ENCODE measurements at regions not wholly inside any gene's neighbourhood (a gene's known extent, or its start where the extent isn't known, plus 50 kb on each side); places are given as distances from the start of the nearest gene placed in this dataset.
"Not testable (repeated sequence)": the region's sequence is repeated elsewhere in the genome, so short reads cannot be mapped to it uniquely, and the experiment has no call there.

GRCh38 chr4:188619456-188620149 is 480.4 kb downstream of the TRIML1 start:
- intact Hi-C loops (cut with DNase I), result no loop called here
- no peak for DNase-seq

DNA sequence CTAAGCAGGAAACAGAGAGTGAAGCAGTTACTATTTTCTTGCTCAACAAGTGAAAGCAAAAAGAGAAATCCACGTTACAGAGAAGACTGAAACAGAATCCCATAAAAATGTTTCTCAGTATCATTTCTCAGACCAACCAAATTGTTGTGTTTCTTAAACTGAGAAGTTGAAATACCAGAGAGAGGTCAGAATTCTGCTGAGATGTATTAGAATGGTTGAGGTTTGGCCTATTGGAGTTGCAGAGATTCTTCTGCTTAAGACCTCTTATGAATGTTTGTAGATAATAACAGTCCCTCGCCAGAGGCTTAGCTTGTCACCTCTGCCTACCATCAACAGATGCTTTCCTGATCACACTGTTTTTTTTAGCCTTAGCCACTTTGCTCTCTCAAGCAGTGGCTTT is 481.4 kb downstream of the TRIML1 start:
- intact Hi-C loops (cut with DNase I), result no loop called here
- DNase-seq, result no peak

GRCh38 chr4:188623314-188623854 is 484.1 kb downstream of the TRIML1 start:
- no peak for DNase-seq
- intact Hi-C loops (cut with DNase I), result no loop called here

- intact Hi-C loops (cut with DNase I), result no loop called here
- peak in 1 of 42 donors; percentile 2 for DNase-seq
These were observed 485.1 kb downstream of the TRIML1 start for GRCh38 chr4:188624370-188624769.

- intact Hi-C loops (cut with DNase I), result no loop called here
- DNase-seq, result no peak
These were observed 488.7 kb downstream of the TRIML1 start for GRCh38 chr4:188627892-188628291.

- intact Hi-C loops (cut with DNase I), result no loop called here
- no peak for DNase-seq
These were observed 500.3 kb downstream of the TRIML1 start for GRCh38 chr4:188639479-188640100.

GRCh38 chr4:188647820-188648370 is 508.7 kb downstream of the TRIML1 start:
- intact Hi-C loops (cut with DNase I), result no loop called here
- no peak for DNase-seq

DNA sequence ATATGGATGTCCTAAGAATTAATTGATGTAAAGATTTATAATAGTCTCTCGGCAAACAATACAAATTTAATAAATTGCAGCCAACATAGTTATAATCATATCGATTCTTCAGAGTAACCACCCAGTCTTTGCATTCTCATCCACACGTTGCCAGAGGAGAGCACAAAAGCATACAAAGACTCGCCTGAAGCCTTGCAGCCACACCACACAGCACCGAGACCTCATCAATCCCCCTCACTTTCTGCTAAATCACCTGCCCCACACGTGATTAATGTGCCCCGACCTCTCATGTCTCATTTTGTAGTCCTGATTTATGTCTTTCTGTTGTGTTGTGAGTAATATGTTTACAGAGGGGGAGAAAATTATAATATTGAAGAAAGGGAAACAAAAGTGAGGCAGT is 510.4 kb downstream of the TRIML1 start:
- intact Hi-C loops (cut with DNase I), result no loop called here

GRCh38 chr4:188650516-188650915 is 511.3 kb downstream of the TRIML1 start:
- intact Hi-C loops (cut with DNase I), result no loop called here
- no peak for DNase-seq

More for the DNA sequence above, 510.4 kb downstream of the TRIML1 start:
- no peak for DNase-seq

DNA sequence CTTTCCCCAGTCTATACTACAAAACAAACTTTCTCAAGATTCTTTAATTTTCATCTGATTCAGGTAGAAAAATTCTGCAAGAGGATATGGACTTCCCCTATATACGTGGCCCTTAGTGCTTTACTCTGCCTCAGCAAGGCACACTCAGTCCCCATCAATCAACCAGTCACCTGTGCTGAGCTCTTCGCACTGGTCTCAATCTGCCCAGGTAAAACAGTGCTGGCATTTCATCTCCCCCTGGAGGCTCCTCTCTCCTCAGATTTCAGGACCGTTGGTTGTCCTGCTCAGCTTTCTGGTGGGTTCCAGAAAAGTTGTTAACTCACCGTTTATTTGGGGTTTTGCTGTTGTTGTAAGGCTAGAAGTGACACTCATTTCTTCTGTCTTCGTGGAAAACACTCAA is 518.1 kb downstream of the TRIML1 start:
- no peak for DNase-seq
- intact Hi-C loops (cut with DNase I), result no loop called here

- DNase-seq, result no peak
- intact Hi-C loops (cut with DNase I), result no loop called here
These were observed 519.8 kb downstream of the TRIML1 start for GRCh38 chr4:188658958-188659522.

- DNase-seq, result peak; percentile 31 to 90 (median 78)
- intact Hi-C loops (cut with DNase I), result no loop called here
These were observed 521.6 kb downstream of the TRIML1 start for GRCh38 chr4:188660796-188661195.

DNA sequence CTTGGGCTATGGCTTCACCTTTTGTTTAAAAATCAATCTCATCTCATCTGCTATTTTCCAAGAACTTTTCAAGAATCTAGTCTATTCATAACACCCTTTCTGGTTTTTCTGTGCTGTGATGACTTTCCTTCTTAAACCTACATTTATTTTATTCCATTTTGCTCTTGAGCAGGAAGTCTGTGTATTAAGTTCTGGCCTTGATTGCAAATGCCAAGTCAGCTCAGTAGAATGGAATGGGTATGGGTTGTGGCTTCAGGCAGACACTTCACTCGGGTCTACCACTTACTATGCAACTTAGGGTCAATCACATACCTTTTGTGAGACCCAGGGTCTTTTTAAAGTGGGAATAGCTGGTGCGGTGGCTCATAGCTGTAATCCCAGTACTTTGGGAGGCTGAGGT is 522.3 kb downstream of the TRIML1 start:
- intact Hi-C loops (cut with DNase I), result no loop called here
- DNase-seq, result no peak

- no peak for DNase-seq
- intact Hi-C loops (cut with DNase I), result no loop called here
These were observed 524.1 kb downstream of the TRIML1 start for GRCh38 chr4:188663369-188663768.

DNA sequence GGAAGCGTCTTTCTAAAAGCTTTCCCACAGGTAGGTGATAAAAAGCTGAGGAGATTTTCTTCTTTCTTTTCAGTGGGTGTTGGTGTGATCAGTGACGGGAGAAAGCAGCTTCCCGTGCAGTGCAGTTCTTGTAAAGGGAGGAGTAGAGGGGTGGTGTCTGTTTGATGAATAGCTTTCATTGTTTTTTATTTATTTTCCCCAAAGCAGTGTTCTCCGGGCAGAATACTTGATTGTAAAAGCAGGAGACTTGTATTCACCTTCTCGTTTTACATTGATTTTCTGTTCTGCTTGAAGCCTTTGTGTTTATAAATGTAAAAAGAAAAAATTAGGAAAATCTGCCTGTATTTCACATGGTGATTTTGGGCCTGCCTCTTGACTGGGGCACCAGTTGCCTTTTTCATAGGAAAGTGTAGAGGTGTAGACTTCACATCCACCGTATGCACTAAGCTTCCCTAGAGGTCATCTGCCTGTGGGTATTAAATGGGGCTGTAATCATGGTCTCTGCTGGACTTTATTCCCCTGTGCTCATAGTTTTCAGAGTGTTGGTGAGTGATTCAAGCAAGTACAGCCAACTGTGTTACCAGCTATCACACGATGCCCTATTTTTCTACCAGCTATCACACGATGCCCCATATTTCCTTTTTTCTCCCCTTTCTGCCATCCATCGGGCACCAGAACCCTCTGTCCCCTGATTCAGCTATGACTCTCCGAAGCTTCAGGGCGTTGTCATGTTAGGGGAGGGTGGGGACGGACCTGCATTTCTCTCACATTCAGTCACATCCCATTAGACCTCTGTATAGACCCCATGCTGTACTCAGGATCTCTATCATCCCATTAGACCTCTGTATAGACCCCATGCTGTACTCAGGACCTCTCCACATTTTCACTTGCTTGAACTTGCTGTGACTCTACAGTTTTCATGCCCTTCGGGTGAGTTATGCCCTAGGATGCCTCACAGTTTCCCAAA is 526.5 kb downstream of the TRIML1 start:
- DNase-seq, result peak in 12 of 42 donors; percentile 9 to 60 (median 38)
- intact Hi-C loops (cut with DNase I), result no loop called here

DNA sequence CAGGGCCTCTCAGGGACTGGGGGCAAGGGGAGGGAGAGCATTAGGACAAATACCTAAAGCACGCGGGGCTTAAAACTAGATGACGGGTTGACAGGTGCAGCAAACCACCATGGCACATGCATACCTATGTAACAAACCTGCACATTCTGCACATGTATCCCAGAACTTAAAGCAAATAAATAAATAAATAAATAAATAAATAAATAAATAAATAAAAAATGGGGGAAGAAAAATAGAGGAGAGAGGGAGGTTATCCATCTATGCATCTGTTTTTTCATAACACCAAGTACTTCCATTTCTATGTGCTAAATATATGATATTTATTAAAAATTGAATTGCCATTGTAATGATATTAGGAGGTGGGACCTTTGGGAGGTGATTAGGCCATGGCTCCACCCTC is 539.5 kb downstream of the TRIML1 start:
- intact Hi-C loops (cut with DNase I); DNase-seq: not testable (repeated sequence)

DNA sequence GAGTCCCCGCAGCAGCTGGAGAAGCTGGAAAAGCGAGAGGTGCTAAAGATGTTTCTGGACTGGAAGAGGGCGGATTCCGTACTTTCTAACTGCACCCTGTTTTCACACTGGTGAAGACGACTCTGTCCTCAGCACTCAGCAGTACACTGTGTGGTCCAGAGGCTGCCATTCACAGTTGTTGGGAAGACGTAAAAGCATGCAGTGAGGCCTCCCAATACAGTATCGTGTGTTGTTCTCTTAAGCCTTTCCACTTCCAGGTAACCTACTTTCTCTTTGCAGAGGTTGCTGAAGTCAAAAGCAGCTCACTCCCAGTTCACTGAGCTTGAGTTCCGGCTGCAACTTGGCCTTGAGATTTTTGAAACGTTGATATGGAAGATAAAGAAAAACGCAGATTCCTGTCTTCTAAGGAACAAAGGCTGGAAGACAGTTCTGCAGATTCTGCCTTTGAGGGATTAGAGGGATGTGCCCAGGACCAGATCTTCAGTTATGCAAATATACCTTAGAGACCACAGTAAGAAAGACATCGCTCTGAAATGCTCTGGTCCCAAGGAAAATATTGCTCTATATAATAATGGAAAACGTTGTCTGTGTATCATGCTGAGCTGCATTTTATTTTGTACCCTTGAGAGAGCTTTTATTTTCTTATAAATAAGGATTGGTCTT is 540.9 kb downstream of the TRIML1 start:
- DNase-seq, result peak in 1 of 42 donors; percentile 6
- intact Hi-C loops (cut with DNase I), result no loop called here

DNA sequence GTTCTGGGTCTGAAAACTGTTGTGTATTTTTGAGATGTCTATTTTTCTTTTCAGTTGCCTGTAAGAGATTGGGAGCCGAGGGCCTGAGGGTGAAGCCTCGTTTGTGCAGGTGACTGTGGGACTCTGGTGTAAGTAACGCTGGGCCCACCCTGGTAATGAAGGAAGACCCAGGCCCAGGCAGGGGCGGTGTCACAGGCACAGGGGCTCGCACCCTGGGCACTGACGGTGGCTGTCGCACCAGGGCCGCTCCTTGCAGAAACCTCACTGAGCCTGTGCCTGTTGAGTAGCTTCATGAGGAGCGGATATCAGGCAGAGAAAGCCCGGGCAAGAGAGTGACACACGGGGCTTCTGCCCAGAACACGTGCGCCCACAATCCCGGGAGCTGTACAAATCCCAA is 541.4 kb downstream of the TRIML1 start:
- intact Hi-C loops (cut with DNase I), result no loop called here
- DNase-seq, result no peak

All from head of caudate nucleus (tissue), 42 donors.